ENCODE measurements at regions not wholly inside any gene's neighbourhood (a gene's known extent, or its start where the extent isn't known, plus 50 kb on each side); places are given as distances from the start of the nearest gene placed in this dataset.

- Histone ChIP-seq H3K27ac (ENCODE audit: low read depth, low read length) (no peak overlapping the region), H2BK120ac (replicated peaks; ENCODE audit: low read depth, low read length) (no peak overlapping the region), H3K18ac (ENCODE audit: extremely low read depth, low read length) (no peak overlapping the region), H2BK15ac (ENCODE audit: low read length) (no peak overlapping the region), H3K36me3 (ENCODE audit: control insufficient read depth in 2 of 4, insufficient read depth in 4 of 4, low read length in 3 of 4) (no peaks in the 10 kb centered on the region), H2BK20ac (ENCODE audit: low read length) (no peak overlapping the region), H4K20me1 (replicated peaks in 1 of 2; ENCODE audit: control insufficient read depth in 1 of 2, insufficient read depth in 2 of 2, low read length in 2 of 2) (no peaks in the 10 kb centered on the region), H3K4ac (replicated peaks; ENCODE audit: insufficient read length, low read depth, low read length) (no peak overlapping the region), H3K27me3 (replicated peaks in 1 of 4; ENCODE audit: control insufficient read depth in 3 of 4, extremely low read depth in 1 of 4, insufficient read depth in 3 of 4, low read length in 3 of 4) (no peaks in the 10 kb centered on the region), H2AFZ (ENCODE audit: low read length) (no peak overlapping the region), H4K8ac (ENCODE audit: extremely low read depth, insufficient read depth, low read length) (no peak overlapping the region), H3K79me1 (ENCODE audit: low read depth, low read length) (no peaks in the 10 kb centered on the region), H3K14ac (ENCODE audit: insufficient read length) (no peak overlapping the region), H3K9me3 (ENCODE audit: insufficient read depth in 2 of 2, low read depth in 1 of 2, low read length in 1 of 2) (no peaks in the 10 kb centered on the region), H2AK5ac (ENCODE audit: low read depth, low read length) (no peak overlapping the region), H3K4me2 (ENCODE audit: insufficient read depth in 1 of 2, low read depth in 2 of 2, low read length in 2 of 2) (no peak overlapping the region), H4K91ac (replicated peaks; ENCODE audit: insufficient read length, low read length) (no peak overlapping the region), H3K23ac (ENCODE audit: insufficient read length) (no peak overlapping the region), H2BK12ac (ENCODE audit: low read depth, low read length) (no peak overlapping the region), H4K5ac (ENCODE audit: insufficient read length, low read depth, low read length) (no peak overlapping the region), H3K56ac (replicated peaks; ENCODE audit: insufficient read length, low read depth, low read length) (no peak overlapping the region), H3K79me2 (ENCODE audit: control insufficient read depth in 1 of 2, insufficient read depth in 2 of 2, low read length in 2 of 2) (no peaks in the 10 kb centered on the region), H2BK5ac (ENCODE audit: low read depth, low read length) (no peak overlapping the region), H3K4me1 (replicated peaks in 1 of 4; ENCODE audit: control insufficient read depth in 3 of 4, insufficient read depth in 4 of 4, low read length in 3 of 4) (peaks cover 0 to 3% (median 0%) of the 10 kb centered on the region in 4 experiments; a peak in 1 of 7 replicates), H3K23me2 (ENCODE audit: low read depth, low read length) (no peaks in the 10 kb centered on the region), H3K9ac (replicated peaks in 1 of 4; ENCODE audit: extremely low read depth in 1 of 4, low read depth in 3 of 4, low read length in 3 of 4) (no peak overlapping the region), H3K4me3 (ENCODE audit: extremely low read depth in 1 of 4, insufficient read depth in 2 of 4, low read depth in 3 of 4, low read length in 4 of 4) (no peak overlapping the region)
- FAIRE-seq, result no peak
- CTCF ChIA-PET (ENCODE audit: partially characterized antibody), result no interaction called here
- POLR2A ChIA-PET (ENCODE audit: partially characterized antibody), result no interaction called here
- DNase-seq (ENCODE audit: low read depth in 1 of 2, low spot score in 2 of 2), result no peak
- TF ChIP-seq ZNF274 (IDR thresholded peaks at IDR 0.05; ENCODE audit: borderline replicate concordance, extremely low read depth, low read length) (no peak), NRF1 (IDR thresholded peaks at IDR 0.05; ENCODE audit: low read depth, low read length) (no peak)
These were observed 56.5 kb upstream of the PLEKHG1 start for GRCh38 chr6:150543178-150543577.

All from H1 (cell line).